ENCODE measurements at regions not wholly inside any gene's neighbourhood (a gene's known extent, or its start where the extent isn't known, plus 50 kb on each side); places are given as distances from the start of the nearest gene placed in this dataset.

GRCh38 chr10:8531116-8531515, 476.6 kb downstream of the GATA3 start:
- Mint-ChIP-seq H3K27ac (no peak overlapping the region), H3K9me3 (ENCODE audit: low read depth) (no peaks in the 10 kb centered on the region), H3K4me3 (ENCODE audit: low read depth) (no peak overlapping the region), H3K27me3 (peaks cover 27% of the 10 kb centered on the region), H3K36me3 (ENCODE audit: insufficient read depth) (no peaks in the 10 kb centered on the region), H3K4me1 (ENCODE audit: low read depth) (no peaks in the 10 kb centered on the region)
- TF ChIP-seq, protein P1, sequence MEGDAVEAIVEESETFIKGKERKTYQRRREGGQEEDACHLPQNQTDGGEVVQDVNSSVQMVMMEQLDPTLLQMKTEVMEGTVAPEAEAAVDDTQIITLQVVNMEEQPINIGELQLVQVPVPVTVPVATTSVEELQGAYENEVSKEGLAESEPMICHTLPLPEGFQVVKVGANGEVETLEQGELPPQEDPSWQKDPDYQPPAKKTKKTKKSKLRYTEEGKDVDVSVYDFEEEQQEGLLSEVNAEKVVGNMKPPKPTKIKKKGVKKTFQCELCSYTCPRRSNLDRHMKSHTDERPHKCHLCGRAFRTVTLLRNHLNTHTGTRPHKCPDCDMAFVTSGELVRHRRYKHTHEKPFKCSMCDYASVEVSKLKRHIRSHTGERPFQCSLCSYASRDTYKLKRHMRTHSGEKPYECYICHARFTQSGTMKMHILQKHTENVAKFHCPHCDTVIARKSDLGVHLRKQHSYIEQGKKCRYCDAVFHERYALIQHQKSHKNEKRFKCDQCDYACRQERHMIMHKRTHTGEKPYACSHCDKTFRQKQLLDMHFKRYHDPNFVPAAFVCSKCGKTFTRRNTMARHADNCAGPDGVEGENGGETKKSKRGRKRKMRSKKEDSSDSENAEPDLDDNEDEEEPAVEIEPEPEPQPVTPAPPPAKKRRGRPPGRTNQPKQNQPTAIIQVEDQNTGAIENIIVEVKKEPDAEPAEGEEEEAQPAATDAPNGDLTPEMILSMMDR (IDR thresholded peaks at IDR 0.05; ENCODE audit: unreplicated experiment): no peak
- no peak for DNase-seq (ENCODE audit: low spot score, unreplicated experiment)

- no peak for DNase-seq (ENCODE audit: low spot score, unreplicated experiment)
- H3K36me3 Mint-ChIP-seq (ENCODE audit: insufficient read depth): no peaks in the 10 kb centered on the region
- no peaks in the 10 kb centered on the region for H3K9me3 Mint-ChIP-seq (ENCODE audit: low read depth)
- H3K4me1 Mint-ChIP-seq (ENCODE audit: low read depth): no peaks in the 10 kb centered on the region
- TF ChIP-seq, protein P1 (IDR thresholded peaks at IDR 0.05; ENCODE audit: unreplicated experiment): no peak
- no peak overlapping the region for H3K4me3 Mint-ChIP-seq (ENCODE audit: low read depth)
- peaks cover 30% of the 10 kb centered on the region for H3K27me3 Mint-ChIP-seq
- H3K27ac Mint-ChIP-seq: no peak overlapping the region
Measured at GRCh38 chr10:8532647-8533046, 478.2 kb downstream of the GATA3 start.

DNA sequence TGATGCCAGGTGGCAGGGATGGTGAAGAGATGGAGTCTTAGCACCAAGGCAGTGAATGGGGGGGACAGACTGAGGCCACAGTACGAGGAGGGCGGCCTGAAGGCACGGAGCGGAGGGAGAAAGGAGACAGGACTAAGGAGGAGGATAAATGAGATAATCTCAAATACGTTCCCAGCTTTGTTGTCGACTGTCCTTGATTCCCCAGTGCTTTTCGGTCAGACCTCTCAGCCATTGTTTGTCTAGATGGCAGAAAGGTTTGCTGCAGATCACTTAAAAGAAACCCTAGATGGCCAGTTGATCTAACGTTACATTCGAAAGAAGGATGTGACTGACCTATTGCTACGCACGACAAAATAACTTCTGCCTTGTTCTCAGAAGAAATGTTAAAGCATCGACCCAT, 479.0 kb downstream of the GATA3 start:
- Mint-ChIP-seq H3K27ac (no peak overlapping the region), H3K27me3 (peaks cover 30% of the 10 kb centered on the region), H3K4me1 (ENCODE audit: low read depth) (no peaks in the 10 kb centered on the region), H3K9me3 (ENCODE audit: low read depth) (no peaks in the 10 kb centered on the region), H3K4me3 (ENCODE audit: low read depth) (no peak overlapping the region), H3K36me3 (ENCODE audit: insufficient read depth) (no peaks in the 10 kb centered on the region)
- DNase-seq (ENCODE audit: low spot score, unreplicated experiment): no peak
- TF ChIP-seq, protein P1 (IDR thresholded peaks at IDR 0.05; ENCODE audit: unreplicated experiment): no peak

- no peaks in the 10 kb centered on the region for H3K9me3 Mint-ChIP-seq (ENCODE audit: low read depth)
- H3K27ac Mint-ChIP-seq: no peak overlapping the region
- peaks cover 28% of the 10 kb centered on the region for H3K27me3 Mint-ChIP-seq
- no peaks in the 10 kb centered on the region for H3K4me1 Mint-ChIP-seq (ENCODE audit: low read depth)
- no peaks in the 10 kb centered on the region for H3K36me3 Mint-ChIP-seq (ENCODE audit: insufficient read depth)
- H3K4me3 Mint-ChIP-seq (ENCODE audit: low read depth): no peak overlapping the region
- DNase-seq (ENCODE audit: low spot score, unreplicated experiment): no peak
- TF ChIP-seq, protein P1 (IDR thresholded peaks at IDR 0.05; ENCODE audit: unreplicated experiment): no peak
Measured at GRCh38 chr10:8534096-8534495, 479.6 kb downstream of the GATA3 start.

GRCh38 chr10:8534891-8535290, 480.4 kb downstream of the GATA3 start:
- TF ChIP-seq, protein P1 (IDR thresholded peaks at IDR 0.05; ENCODE audit: unreplicated experiment): no peak
- Mint-ChIP-seq H3K9me3 (ENCODE audit: low read depth) (peaks cover 2% of the 10 kb centered on the region), H3K27me3 (peaks cover 25% of the 10 kb centered on the region), H3K27ac (no peak overlapping the region), H3K4me3 (ENCODE audit: low read depth) (no peak overlapping the region), H3K4me1 (ENCODE audit: low read depth) (no peaks in the 10 kb centered on the region), H3K36me3 (ENCODE audit: insufficient read depth) (no peaks in the 10 kb centered on the region)
- DNase-seq (ENCODE audit: low spot score, unreplicated experiment): no peak

Measured in progenitor cell of endocrine pancreas (in vitro differentiated cells).